ENCODE measurements at regions not wholly inside any gene's neighbourhood (a gene's known extent, or its start where the extent isn't known, plus 50 kb on each side); places are given as distances from the start of the nearest gene placed in this dataset.
"Not testable (repeated sequence)": the region's sequence is repeated elsewhere in the genome, so short reads cannot be mapped to it uniquely, and the experiment has no call there.

DNA sequence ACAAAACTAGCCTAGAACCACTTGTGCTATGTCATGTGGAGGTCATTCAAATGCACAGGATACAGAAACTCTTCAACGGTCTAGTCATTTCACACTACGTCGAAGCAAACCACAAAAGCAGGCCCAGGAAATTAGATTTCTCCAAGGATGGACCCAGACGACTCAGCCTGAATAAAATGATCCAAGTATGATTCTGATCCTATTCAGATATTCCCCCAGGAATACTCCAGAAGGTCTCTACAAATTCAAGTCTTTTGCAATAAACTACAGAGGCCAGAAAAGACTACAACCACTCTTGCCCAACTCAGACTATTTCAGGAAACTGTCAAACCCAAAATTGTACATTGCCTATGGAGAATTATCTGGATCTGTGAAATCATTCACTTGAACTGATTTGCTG, 422.5 kb downstream of the METTL4 start:
- DNase-seq (ENCODE audit: low read depth): no peak
- no peak overlapping the region for H3K4me3 ChIP-seq (ENCODE audit: low read depth, low read length)
- no peak for TF ChIP-seq MYC (IDR thresholded peaks at IDR 0.05; ENCODE audit: low read depth, low read length)
- TF ChIP-seq CTCF (IDR thresholded peaks at IDR 0.05; ENCODE audit: low read depth, low read length): no peak
- no peak for TF ChIP-seq POLR2A (IDR thresholded peaks at IDR 0.05; ENCODE audit: extremely low read depth, insufficient read length)
- TF ChIP-seq, protein P1, sequence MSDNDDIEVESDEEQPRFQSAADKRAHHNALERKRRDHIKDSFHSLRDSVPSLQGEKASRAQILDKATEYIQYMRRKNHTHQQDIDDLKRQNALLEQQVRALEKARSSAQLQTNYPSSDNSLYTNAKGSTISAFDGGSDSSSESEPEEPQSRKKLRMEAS (IDR thresholded peaks at IDR 0.05; ENCODE audit: low read depth, low read length): no peak

- DNase-seq (ENCODE audit: low read depth): no peak
Observed at GRCh38 chr18:2150566-2150965, 420.7 kb downstream of the METTL4 start.

GRCh38 chr18:2154278-2154677, 417.0 kb downstream of the METTL4 start:
- DNase-seq (ENCODE audit: low read depth): no peak
- no peak overlapping the region for H3K4me3 ChIP-seq (ENCODE audit: low read depth, low read length)
- TF ChIP-seq MYC (IDR thresholded peaks at IDR 0.05; ENCODE audit: low read depth, low read length) (no peak), CTCF (IDR thresholded peaks at IDR 0.05; ENCODE audit: low read depth, low read length) (no peak), POLR2A (IDR thresholded peaks at IDR 0.05; ENCODE audit: extremely low read depth, insufficient read length) (no peak)
- TF ChIP-seq, protein P1 (IDR thresholded peaks at IDR 0.05; ENCODE audit: low read depth, low read length): no peak

More at GRCh38 chr18:2150566-2150965, 420.7 kb downstream of the METTL4 start:
- H3K4me3 ChIP-seq (ENCODE audit: low read depth, low read length): no peak overlapping the region
- TF ChIP-seq MYC (IDR thresholded peaks at IDR 0.05; ENCODE audit: low read depth, low read length) (no peak), CTCF (IDR thresholded peaks at IDR 0.05; ENCODE audit: low read depth, low read length) (no peak), POLR2A (IDR thresholded peaks at IDR 0.05; ENCODE audit: extremely low read depth, insufficient read length) (no peak)
- TF ChIP-seq, protein P1 (IDR thresholded peaks at IDR 0.05; ENCODE audit: low read depth, low read length): no peak

DNA sequence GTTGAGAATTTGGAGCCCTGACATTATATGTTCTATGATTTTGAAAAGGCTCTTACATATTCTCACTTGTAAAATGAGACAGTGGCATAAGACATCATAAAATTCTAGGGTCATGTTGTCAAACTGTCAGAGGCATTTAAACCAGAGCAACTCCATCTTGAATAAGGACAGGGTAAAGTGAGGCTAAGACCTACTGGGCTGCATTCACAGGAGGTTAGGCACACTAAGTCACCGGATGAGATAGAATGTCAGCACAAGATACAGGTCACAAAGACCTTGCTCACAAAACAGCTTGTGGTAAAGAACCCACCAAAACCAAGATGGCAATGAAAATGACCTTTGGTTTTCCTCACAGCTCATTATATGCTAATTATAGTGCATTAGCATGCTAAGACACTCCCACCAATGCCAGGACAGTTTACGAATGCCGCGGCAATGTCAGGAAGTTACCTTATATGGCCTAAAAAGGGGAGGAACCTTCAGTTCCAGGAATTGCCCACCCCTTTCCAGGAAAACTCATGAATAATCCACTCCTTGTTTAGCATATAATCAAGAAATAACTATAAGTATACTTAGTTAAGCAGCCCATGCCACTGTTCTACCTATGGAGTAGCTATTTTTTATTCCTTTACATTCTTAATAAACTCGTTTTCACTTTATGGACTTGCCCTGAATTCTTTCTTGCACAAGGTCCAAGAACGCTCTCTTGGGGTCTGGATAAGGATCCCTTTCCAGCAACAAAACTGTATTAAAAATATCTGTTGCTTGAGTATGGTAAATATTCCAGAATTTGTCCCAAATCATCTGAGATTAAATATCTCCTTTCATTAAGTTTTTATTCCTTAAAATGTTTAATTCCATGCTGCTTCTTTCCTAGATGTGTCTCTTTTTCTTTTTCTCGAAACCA, 406.4 kb downstream of the METTL4 start:
- TF ChIP-seq POLR2A (IDR thresholded peaks at IDR 0.05; ENCODE audit: extremely low read depth, insufficient read length): no peak
- DNase-seq (ENCODE audit: low read depth): no peak
- no peak overlapping the region for H3K4me3 ChIP-seq (ENCODE audit: low read depth, low read length)

DNA sequence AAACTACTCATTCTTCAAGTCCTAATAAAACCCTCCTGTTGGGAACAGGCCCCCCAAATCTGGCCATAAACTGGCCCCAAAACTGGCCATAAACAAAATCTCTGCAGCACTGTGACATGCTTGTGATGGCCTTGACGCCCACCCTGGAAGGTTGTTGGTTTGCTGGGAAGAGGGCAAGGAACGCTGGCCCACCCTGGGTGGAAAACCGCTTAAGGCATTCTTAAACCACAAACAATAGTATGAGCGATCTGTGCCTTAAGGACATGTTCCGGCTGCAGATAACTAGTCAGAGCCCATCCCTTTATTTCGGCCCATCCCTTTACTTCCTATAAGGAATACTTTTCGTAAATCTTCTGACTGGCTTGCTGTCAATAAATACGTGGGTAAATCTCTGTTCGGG, 404.4 kb downstream of the METTL4 start:
- H3K4me3 ChIP-seq (ENCODE audit: low read depth, low read length); DNase-seq (ENCODE audit: low read depth): not testable (repeated sequence)

DNA sequence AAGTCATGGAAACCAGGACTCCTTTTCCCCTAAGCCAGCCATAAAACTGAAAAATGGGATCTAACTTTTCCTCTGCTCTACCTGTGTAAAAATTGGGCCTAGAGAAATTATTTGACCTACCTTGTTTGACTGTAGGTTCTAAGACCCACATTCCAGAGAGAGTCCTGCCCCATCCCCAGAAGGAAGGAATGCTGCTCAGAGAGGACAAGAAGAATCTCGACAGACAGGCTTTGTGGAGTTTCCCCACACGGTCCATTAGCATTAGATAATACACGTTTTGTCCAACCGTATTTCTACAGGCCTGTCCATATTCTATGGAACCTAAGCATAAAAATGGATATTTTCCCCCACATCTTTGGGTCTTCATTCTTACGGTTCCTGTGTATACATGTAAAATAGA, 403.3 kb downstream of the METTL4 start:
- no peak for TF ChIP-seq POLR2A (IDR thresholded peaks at IDR 0.05; ENCODE audit: extremely low read depth, insufficient read length)
- TF ChIP-seq, protein P1 (IDR thresholded peaks at IDR 0.05; ENCODE audit: low read depth, low read length): no peak
- no peak for TF ChIP-seq CTCF (IDR thresholded peaks at IDR 0.05; ENCODE audit: low read depth, low read length)
- no peak for TF ChIP-seq MYC (IDR thresholded peaks at IDR 0.05; ENCODE audit: low read depth, low read length)
- no peak overlapping the region for H3K4me3 ChIP-seq (ENCODE audit: low read depth, low read length)
- no peak for DNase-seq (ENCODE audit: low read depth)

DNA sequence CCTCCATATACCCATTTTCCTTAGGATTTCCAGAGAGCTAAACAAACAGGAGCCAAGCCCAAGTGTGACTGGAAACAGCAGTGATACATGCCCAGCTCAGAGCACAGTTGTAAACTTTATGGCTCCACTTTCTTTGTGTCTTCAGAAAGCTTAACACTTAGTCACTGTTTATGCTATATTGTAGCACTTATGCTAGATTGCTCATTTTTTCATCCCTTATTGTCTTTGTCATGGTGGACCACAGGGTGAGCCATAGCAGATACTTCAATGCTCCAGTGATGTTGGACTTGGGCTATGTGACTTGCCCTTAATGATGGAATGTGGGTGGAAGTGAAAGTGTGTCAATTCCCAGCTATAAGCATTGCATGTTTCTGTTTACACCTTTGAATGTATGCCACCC, 401.6 kb downstream of the METTL4 start:
- TF ChIP-seq POLR2A (IDR thresholded peaks at IDR 0.05; ENCODE audit: extremely low read depth, insufficient read length) (no peak), CTCF (IDR thresholded peaks at IDR 0.05; ENCODE audit: low read depth, low read length) (no peak), MYC (IDR thresholded peaks at IDR 0.05; ENCODE audit: low read depth, low read length) (no peak)
- TF ChIP-seq, protein P1 (IDR thresholded peaks at IDR 0.05; ENCODE audit: low read depth, low read length): no peak
- DNase-seq (ENCODE audit: low read depth): no peak
- no peak overlapping the region for H3K4me3 ChIP-seq (ENCODE audit: low read depth, low read length)
